Mucosa of descending colon (tissue), 3 donors: ENCODE measurements at regions not wholly inside any gene's neighbourhood (a gene's known extent, or its start where the extent isn't known, plus 50 kb on each side); places are given as distances from the start of the nearest gene placed in this dataset.

Source experiments
- ATAC-seq: fragments of 200-7000 bp; cut with Tn5 transposase; one replicate; pipeline ENCODE4 v1.9.1; 2020; ENCODE audit warnings: mild to moderate bottlenecking, moderate library complexity
- DNase-seq, 3 donors: peaks; one replicate each; pipeline ENCODE4 v3.0.0-alpha.2; 2020
- H3K36me3 ChIP-seq: fragments of 200-600 bp; one replicate; pipeline ENCODE4 v1.8.0; 2021; ENCODE audit warnings: low read depth, mild to moderate bottlenecking
- H3K4me1 ChIP-seq: fragments of 200-600 bp; one replicate; pipeline ENCODE4 v1.8.0; 2021; ENCODE audit warnings: low read depth, mild to moderate bottlenecking
- H3K4me3 ChIP-seq: fragments of 200-600 bp; one replicate; pipeline ENCODE4 v1.8.0; 2021; ENCODE audit warnings: mild to moderate bottlenecking
- H3K9me3 ChIP-seq: fragments of 200-600 bp; one replicate; pipeline ENCODE4 v1.8.0; 2021; ENCODE audit warnings: mild to moderate bottlenecking
- intact Hi-C, 2 donors: fragments of 100-400 bp; cut with DNase I in 1 of 2; cut with micrococcal nuclease in 1 of 2; formaldehyde crosslinking; loops; one replicate each; pipeline versions ENCODE4 v1.11.0 to v1.11.1; 2022; cut with DNase I, micrococcal nuclease
- TF ChIP-seq, protein P1 (sequence below): fragments of 200-600 bp; IDR thresholded peaks from one replicate; pipeline ENCODE4 v1.8.0; 2022; ENCODE audit warnings: antibody characterized with exemption, mild to moderate bottlenecking
- donor health status: DM: no; HTN: no; CAD: no; lungs with moderate emphysema.
- donor health status: DM: no; HTN: no; CAD: no.
- donor health status: DM: no; HTN: yes; CAD: no.

- DNase-seq (no peak), ATAC-seq (no peak)
- no peaks in the 10 kb centered on the region for H3K9me3 ChIP-seq
- peaks cover 4% of the 10 kb centered on the region for H3K4me1 ChIP-seq
- TF ChIP-seq, protein P1, sequence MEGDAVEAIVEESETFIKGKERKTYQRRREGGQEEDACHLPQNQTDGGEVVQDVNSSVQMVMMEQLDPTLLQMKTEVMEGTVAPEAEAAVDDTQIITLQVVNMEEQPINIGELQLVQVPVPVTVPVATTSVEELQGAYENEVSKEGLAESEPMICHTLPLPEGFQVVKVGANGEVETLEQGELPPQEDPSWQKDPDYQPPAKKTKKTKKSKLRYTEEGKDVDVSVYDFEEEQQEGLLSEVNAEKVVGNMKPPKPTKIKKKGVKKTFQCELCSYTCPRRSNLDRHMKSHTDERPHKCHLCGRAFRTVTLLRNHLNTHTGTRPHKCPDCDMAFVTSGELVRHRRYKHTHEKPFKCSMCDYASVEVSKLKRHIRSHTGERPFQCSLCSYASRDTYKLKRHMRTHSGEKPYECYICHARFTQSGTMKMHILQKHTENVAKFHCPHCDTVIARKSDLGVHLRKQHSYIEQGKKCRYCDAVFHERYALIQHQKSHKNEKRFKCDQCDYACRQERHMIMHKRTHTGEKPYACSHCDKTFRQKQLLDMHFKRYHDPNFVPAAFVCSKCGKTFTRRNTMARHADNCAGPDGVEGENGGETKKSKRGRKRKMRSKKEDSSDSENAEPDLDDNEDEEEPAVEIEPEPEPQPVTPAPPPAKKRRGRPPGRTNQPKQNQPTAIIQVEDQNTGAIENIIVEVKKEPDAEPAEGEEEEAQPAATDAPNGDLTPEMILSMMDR, result no peak
- no peak overlapping the region for H3K4me3 ChIP-seq
- no peaks in the 10 kb centered on the region for H3K36me3 ChIP-seq
- intact Hi-C loops, result no loop called here
Observed at GRCh38 chr17:77695386-77695785, 263.1 kb upstream of the TNRC6C start.

GRCh38 chr17:77696151-77696720 lies 262.3 kb upstream of the TNRC6C start:
- Histone ChIP-seq H3K9me3 (no peaks in the 10 kb centered on the region), H3K4me3 (no peak overlapping the region), H3K36me3 (no peaks in the 10 kb centered on the region), H3K4me1 (no peaks in the 10 kb centered on the region)
- no peak for ATAC-seq
- intact Hi-C loops, result no loop called here
- TF ChIP-seq, protein P1, result no peak
- no peak for DNase-seq

- intact Hi-C loops, result no loop called here
- no peaks in the 10 kb centered on the region for H3K4me1 ChIP-seq
- no peaks in the 10 kb centered on the region for H3K9me3 ChIP-seq
- no peak overlapping the region for H3K4me3 ChIP-seq
- DNase-seq (no peak), ATAC-seq (no peak)
- no peaks in the 10 kb centered on the region for H3K36me3 ChIP-seq
- TF ChIP-seq, protein P1, result no peak
Observed at GRCh38 chr17:77696721-77697460, 261.6 kb upstream of the TNRC6C start.

DNA sequence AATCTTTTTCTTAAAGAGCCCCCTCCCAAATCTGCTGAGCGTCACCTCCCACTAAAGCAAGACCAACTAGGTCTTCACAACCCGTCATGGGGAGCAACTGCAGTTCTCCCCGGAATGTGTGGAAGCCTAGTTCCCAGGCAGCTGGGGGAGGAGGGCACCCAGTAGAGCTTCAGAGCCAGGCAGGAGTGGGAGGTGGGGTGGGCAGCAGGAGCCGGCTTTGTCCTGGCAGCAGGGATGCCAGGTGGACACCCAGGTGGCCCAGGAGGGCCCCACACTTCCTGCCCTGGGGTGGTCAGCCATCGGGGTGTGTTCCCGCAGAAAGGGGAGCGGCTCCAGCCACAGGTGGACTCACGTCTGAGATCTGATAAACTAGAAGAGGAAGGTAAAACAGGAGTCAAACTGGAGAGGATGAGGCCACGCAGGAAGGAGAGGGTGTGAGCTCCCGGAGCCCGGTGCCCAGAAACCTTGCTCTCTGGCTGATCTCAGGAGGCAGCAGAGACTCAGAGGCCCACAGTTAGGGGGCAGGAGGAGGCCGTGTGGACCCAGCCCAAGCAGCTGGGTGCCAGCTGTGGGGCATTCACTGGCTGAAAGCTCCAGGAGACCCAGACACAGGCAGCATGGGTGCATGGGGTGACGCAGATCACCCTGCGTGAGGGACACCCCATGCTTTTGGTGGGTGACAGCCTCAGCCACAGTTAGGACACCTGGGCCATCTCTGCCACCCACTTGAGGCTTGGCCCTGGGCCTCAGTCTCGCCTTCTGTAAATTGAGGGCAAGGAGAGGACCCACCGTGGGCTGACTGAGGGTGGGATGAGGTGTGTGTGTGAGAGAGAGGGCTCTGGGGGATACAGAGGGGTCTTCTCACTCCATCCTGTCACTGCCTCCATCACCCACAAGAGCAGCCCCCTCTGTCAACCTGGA lies 260.8 kb upstream of the TNRC6C start:
- H3K36me3 ChIP-seq, result no peaks in the 10 kb centered on the region
- H3K4me1 ChIP-seq, result no peaks in the 10 kb centered on the region
- H3K4me3 ChIP-seq, result no peak overlapping the region
- no peaks in the 10 kb centered on the region for H3K9me3 ChIP-seq
- intact Hi-C loops, result no loop called here
- DNase-seq, result no peak
- ATAC-seq, result no peak
- TF ChIP-seq, protein P1, result no peak

- Histone ChIP-seq H3K4me3 (no peak overlapping the region), H3K36me3 (no peaks in the 10 kb centered on the region), H3K4me1 (no peaks in the 10 kb centered on the region), H3K9me3 (peaks cover 7% of the 10 kb centered on the region)
- DNase-seq, result no peak
- intact Hi-C loops, result no loop called here
- TF ChIP-seq, protein P1, result no peak
- no peak for ATAC-seq
Observed at GRCh38 chr17:77698903-77699623, 259.4 kb upstream of the TNRC6C start.
